Endothelial cell of umbilical vein (primary cell): ENCODE measurements at regions not wholly inside any gene's neighbourhood (a gene's known extent, or its start where the extent isn't known, plus 50 kb on each side); places are given as distances from the start of the nearest gene placed in this dataset.

Experiments used
- BruUV-seq: library from RNA; stranded (reverse); fragments of 400-500 nt; replicated peaks from 2 replicates; lab custom pipeline; 2021; lab: Mats Ljungman, UMichigan
- CTCF ChIA-PET: fragments of 300-600, 350-600 bp; sonication (Branson Sonifier 250); formaldehyde crosslinking; loops from one replicate; lab custom pipeline; 2021; ENCODE audit warnings: antibody characterized with exemption, inconsistent platforms; lab: Charles Lee
- POLR2A ChIA-PET: fragments of 300-600, 350-600 bp; sonication (Branson Sonifier 250); formaldehyde crosslinking; loops from one replicate; lab custom pipeline; 2021; ENCODE audit warnings: antibody characterized with exemption, inconsistent platforms; lab: Charles Lee
- DNase-seq: peaks from one replicate; pipeline ENCODE4 v3.0.0-alpha.2; 2011; ENCODE audit warnings: low read depth, low spot score
- FAIRE-seq: peaks from 2 replicates; lab custom pipeline; 2011; peaks lifted over from hg19 to GRCh38; lab: Jason Lieb, UNC
- H2AFZ ChIP-seq: 2 replicates; pipeline ENCODE4 v1.6.0; 2012; ENCODE audit warnings: low read depth, low read length, control low read depth, inconsistent platforms
- H3K27ac ChIP-seq: 2 replicates; pipeline ENCODE4 v1.5.1; 2011; ENCODE audit warnings: low read depth, mild to moderate bottlenecking, control low read depth, low read length, moderate library complexity; ENCODE audit not compliant: insufficient read depth
- H3K27me3 ChIP-seq, 2 experiments: 2 replicates each; pipeline versions ENCODE4 v1.6.0 to v1.6.1; 2011; ENCODE audit warnings: low read length in 2 of 2, mixed read lengths in 1 of 2; ENCODE audit not compliant: control insufficient read depth in 2 of 2, insufficient read depth in 2 of 2
- H3K36me3 ChIP-seq, 2 experiments: 2 replicates in 1 of 2; 3 replicates in 1 of 2; pipeline ENCODE4 v1.5.1; 2011; ENCODE audit warnings: low read length in 2 of 2, mild to moderate bottlenecking in 1 of 2, moderate library complexity in 1 of 2; ENCODE audit not compliant: control insufficient read depth in 2 of 2, insufficient read depth in 2 of 2; ENCODE audit errors: extremely low read depth in 1 of 2
- H3K4me1 ChIP-seq: 3 replicates; pipeline ENCODE4 v1.5.1; 2011; ENCODE audit warnings: mild to moderate bottlenecking, low read length; ENCODE audit not compliant: control insufficient read depth, insufficient read depth; ENCODE audit errors: extremely low read depth
- H3K4me2 ChIP-seq: 2 replicates; pipeline ENCODE4 v1.6.1; 2011; ENCODE audit warnings: low read length, control low read depth, mixed read lengths; ENCODE audit not compliant: insufficient read depth
- H3K4me3 ChIP-seq, 3 experiments: fragments of 200-600 bp in 1 of 3; sonication (generic), shearing (Covaris generic) in 1 of 3; replicated peaks in 1 of 3; 2 replicates each; pipeline ENCODE4 v1.5.1; 2011 to 2016; ENCODE audit warnings: control low read depth in 3 of 3, low read length in 3 of 3, mild to moderate bottlenecking in 2 of 3, inconsistent platforms in 1 of 3, low read depth in 1 of 3, moderate library complexity in 1 of 3; ENCODE audit not compliant: insufficient read depth in 1 of 3
- H3K79me2 ChIP-seq: 2 replicates; pipeline ENCODE4 v1.6.0; 2012; ENCODE audit warnings: low read length, inconsistent platforms; ENCODE audit not compliant: control insufficient read depth, insufficient read depth
- H3K9ac ChIP-seq: replicated peaks from 2 replicates; pipeline ENCODE3; 2011; ENCODE audit warnings: low read length, control low read depth; ENCODE audit not compliant: insufficient read depth; ENCODE audit errors: extremely low read depth
- H3K9me1 ChIP-seq: replicated peaks from 3 replicates; pipeline ENCODE4 v1.6.0; 2011; ENCODE audit warnings: mild to moderate bottlenecking, low read length; ENCODE audit not compliant: control insufficient read depth, insufficient read depth; ENCODE audit errors: extremely low read depth
- H3K9me3 ChIP-seq: replicated peaks from 2 replicates; pipeline ENCODE4 v1.5.1; 2012; ENCODE audit warnings: low read length, inconsistent platforms; ENCODE audit not compliant: control insufficient read depth, insufficient read depth
- H4K20me1 ChIP-seq: replicated peaks from 2 replicates; pipeline ENCODE3; 2011; ENCODE audit warnings: mild to moderate bottlenecking, low read length; ENCODE audit not compliant: control insufficient read depth, insufficient read depth; ENCODE audit errors: extremely low read depth
- EZH2 ChIP-seq: IDR thresholded peaks from 2 replicates; pipeline ENCODE4 v1.6.1; 2012; ENCODE audit warnings: borderline replicate concordance, low read depth, mild to moderate bottlenecking, moderate library complexity, low read length, inconsistent platforms; ENCODE audit not compliant: severe bottlenecking
- GATA2 ChIP-seq: IDR thresholded peaks from 2 replicates; pipeline ENCODE4 v1.7.0; 2011; ENCODE audit warnings: low read depth, mild to moderate bottlenecking, moderate library complexity, mixed read lengths, low read length; ENCODE audit not compliant: insufficient read length, insufficient read depth
- JUN ChIP-seq: IDR thresholded peaks from 2 replicates; pipeline ENCODE4 v1.6.1; 2011; ENCODE audit warnings: borderline replicate concordance, low read depth; ENCODE audit not compliant: insufficient read length, insufficient read depth
- MYC ChIP-seq: IDR thresholded peaks from one replicate; pipeline ENCODE4 v1.6.1; 2011; ENCODE audit warnings: mild to moderate bottlenecking, low read depth, low read length
- POLR2A ChIP-seq: IDR thresholded peaks from 2 replicates; pipeline ENCODE4 v1.6.1; 2012; ENCODE audit warnings: low read depth, mild to moderate bottlenecking, control low read depth, low read length
- POLR2AphosphoS5 ChIP-seq: IDR thresholded peaks from 2 replicates; pipeline ENCODE4 v1.6.1; 2012; ENCODE audit warnings: low read depth, mild to moderate bottlenecking, control low read depth, low read length, moderate library complexity; ENCODE audit not compliant: insufficient read depth
- dilution Hi-C: fragments of 300-500 bp; cut with MboI; formaldehyde crosslinking; loops from one replicate; pipeline ENCODE4 v1.15.0; 2019; ENCODE audit warnings: low sequenced_read_pairs; ENCODE audit not compliant: extremely low pct_ligation_motif_present
- intact Hi-C: fragments of 100-400 bp; cut with micrococcal nuclease; formaldehyde crosslinking; loops from one replicate; pipeline ENCODE4 v1.10.0; 2022
- TF ChIP-seq, protein P1 (sequence below), 2 donors: IDR thresholded peaks; 1 replicate in 1 of 2; 2 replicates in 1 of 2; pipeline ENCODE4 v1.5.1; 2011; ENCODE audit warnings: low read length in 2 of 2, mild to moderate bottlenecking in 2 of 2, moderate library complexity in 2 of 2, control low read depth in 1 of 2, inconsistent platforms in 1 of 2, low read depth in 1 of 2; ENCODE audit not compliant: insufficient read depth in 1 of 2; ENCODE audit errors: extremely low read depth in 1 of 2
- TF ChIP-seq, protein P2 (sequence below): IDR thresholded peaks from 2 replicates; pipeline ENCODE4 v1.6.1; 2011; ENCODE audit not compliant: insufficient read depth, insufficient read length

DNA sequence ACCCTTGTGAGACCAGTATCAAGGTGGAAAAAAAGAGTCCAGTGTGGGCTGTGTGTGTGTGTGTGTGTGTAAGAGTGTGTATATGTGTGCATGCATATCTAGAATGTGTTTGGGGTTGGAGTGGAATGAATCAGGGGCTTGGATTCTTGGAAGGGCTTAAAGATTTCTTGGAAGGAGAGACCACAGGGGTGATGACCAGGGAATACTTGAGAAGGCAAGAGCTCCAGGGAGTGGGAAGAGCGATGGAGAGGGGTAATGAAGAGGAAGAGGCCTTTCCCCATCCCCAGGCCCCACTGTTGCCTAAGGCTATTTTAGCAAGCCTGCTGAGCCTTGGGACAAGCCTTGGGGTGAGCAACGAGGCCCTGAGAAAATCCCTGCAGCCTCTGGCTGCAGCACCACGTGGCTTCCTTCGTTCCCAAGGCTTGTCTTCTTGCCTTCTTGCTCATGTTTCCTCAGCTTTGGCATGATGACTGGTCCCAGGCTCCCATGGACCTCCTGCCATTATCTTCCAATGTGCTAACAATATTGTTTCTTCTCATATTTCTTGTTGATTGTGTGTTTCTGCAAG, 663.4 kb downstream of the INHBA start:
- ChIA-PET POLR2A (no interaction called here), CTCF (no interaction called here)
- Histone ChIP-seq H3K79me2 (no peaks in the 10 kb centered on the region), H3K27ac (no peak overlapping the region), H3K4me1 (no peaks in the 10 kb centered on the region), H3K9ac (no peak overlapping the region), H2AFZ (no peak overlapping the region), H3K9me3 (no peaks in the 10 kb centered on the region), H3K4me2 (no peak overlapping the region), H3K4me3 (no peak overlapping the region), H4K20me1 (no peaks in the 10 kb centered on the region), H3K36me3 (no peaks in the 10 kb centered on the region), H3K9me1 (no peaks in the 10 kb centered on the region), H3K27me3 (no peaks in the 10 kb centered on the region)
- dilution Hi-C loops (no loop called here), intact Hi-C loops (no loop called here)
- DNase-seq: no peak
- no TSS peak for BruUV-seq
- FAIRE-seq: no peak
- no peak for TF ChIP-seq POLR2A
- TF ChIP-seq MYC: no peak
- TF ChIP-seq, protein P1, sequence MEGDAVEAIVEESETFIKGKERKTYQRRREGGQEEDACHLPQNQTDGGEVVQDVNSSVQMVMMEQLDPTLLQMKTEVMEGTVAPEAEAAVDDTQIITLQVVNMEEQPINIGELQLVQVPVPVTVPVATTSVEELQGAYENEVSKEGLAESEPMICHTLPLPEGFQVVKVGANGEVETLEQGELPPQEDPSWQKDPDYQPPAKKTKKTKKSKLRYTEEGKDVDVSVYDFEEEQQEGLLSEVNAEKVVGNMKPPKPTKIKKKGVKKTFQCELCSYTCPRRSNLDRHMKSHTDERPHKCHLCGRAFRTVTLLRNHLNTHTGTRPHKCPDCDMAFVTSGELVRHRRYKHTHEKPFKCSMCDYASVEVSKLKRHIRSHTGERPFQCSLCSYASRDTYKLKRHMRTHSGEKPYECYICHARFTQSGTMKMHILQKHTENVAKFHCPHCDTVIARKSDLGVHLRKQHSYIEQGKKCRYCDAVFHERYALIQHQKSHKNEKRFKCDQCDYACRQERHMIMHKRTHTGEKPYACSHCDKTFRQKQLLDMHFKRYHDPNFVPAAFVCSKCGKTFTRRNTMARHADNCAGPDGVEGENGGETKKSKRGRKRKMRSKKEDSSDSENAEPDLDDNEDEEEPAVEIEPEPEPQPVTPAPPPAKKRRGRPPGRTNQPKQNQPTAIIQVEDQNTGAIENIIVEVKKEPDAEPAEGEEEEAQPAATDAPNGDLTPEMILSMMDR (IDR thresholded peaks at IDR 0.05; ENCODE audit: extremely low read depth in 1 of 2, insufficient read depth in 1 of 2, low read depth in 1 of 2, low read length in 2 of 2): no peak
- TF ChIP-seq, protein P2, sequence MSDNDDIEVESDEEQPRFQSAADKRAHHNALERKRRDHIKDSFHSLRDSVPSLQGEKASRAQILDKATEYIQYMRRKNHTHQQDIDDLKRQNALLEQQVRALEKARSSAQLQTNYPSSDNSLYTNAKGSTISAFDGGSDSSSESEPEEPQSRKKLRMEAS: no peak
- no peak for TF ChIP-seq EZH2
- TF ChIP-seq GATA2: no peak
- TF ChIP-seq JUN: no peak
- TF ChIP-seq POLR2AphosphoS5: no peak
